IMR-90 (cell line): ENCODE measurements at regions not wholly inside any gene's neighbourhood (a gene's known extent, or its start where the extent isn't known, plus 50 kb on each side); places are given as distances from the start of the nearest gene placed in this dataset.

Experiments
- ATAC-seq: fragments of 200-7000 bp; cut with Tn5 transposase; 2 replicates; pipeline ENCODE4 v1.9.1; 2020; ENCODE audit warnings: low read depth, mild to moderate bottlenecking, moderate library complexity
- BruUV-seq: library from RNA; stranded (reverse); fragments of 400-500 nt; replicated peaks from 2 replicates; lab custom pipeline; 2021; lab: Mats Ljungman, UMichigan
- CTCF ChIA-PET: fragments of 300-600 bp; formaldehyde crosslinking; extraction: SDS; loops from one replicate; lab custom pipeline; 2021; ENCODE audit warnings: antibody characterized with exemption; lab: Yijun Ruan, JAX
- POLR2A ChIA-PET: fragments of 300-600 bp; sonication (Branson Sonifier 250); formaldehyde crosslinking; loops from one replicate; lab custom pipeline; 2022; ENCODE audit warnings: antibody characterized with exemption; ENCODE audit not compliant: unreplicated experiment; lab: Charles Lee
- DNase-seq: peaks from one replicate; pipeline ENCODE4 v3.0.0; 2013
- H2AFZ ChIP-seq: replicated peaks from 2 replicates; pipeline ENCODE3; 2013; ENCODE audit warnings: low read length, mild to moderate bottlenecking; ENCODE audit not compliant: poor library complexity
- H2AK5ac ChIP-seq: 2 replicates; pipeline ENCODE4 v1.6.1; 2013; ENCODE audit warnings: low read depth, low read length, inconsistent platforms
- H2AK9ac ChIP-seq: replicated peaks from 2 replicates; pipeline ENCODE3; 2013; ENCODE audit warnings: mild to moderate bottlenecking, low read depth, low read length, moderate library complexity; ENCODE audit not compliant: poor library complexity
- H2BK120ac ChIP-seq: 2 replicates; pipeline ENCODE4 v1.6.1; 2013; ENCODE audit warnings: low read depth, low read length, inconsistent platforms
- H2BK15ac ChIP-seq: 3 replicates; pipeline ENCODE4 v1.6.1; 2013; ENCODE audit warnings: low read depth, low read length, inconsistent platforms
- H2BK20ac ChIP-seq: 2 replicates; pipeline ENCODE4 v1.6.1; 2013; ENCODE audit warnings: low read depth, mild to moderate bottlenecking, inconsistent platforms, low read length, moderate library complexity
- H2BK5ac ChIP-seq: 2 replicates; pipeline ENCODE4 v1.6.1; 2013; ENCODE audit warnings: mild to moderate bottlenecking, low read depth, low read length, inconsistent platforms; ENCODE audit not compliant: poor library complexity, severe bottlenecking
- H3K14ac ChIP-seq: replicated peaks from 2 replicates; pipeline ENCODE4 v1.6.1; 2013; ENCODE audit warnings: low read depth, low read length, inconsistent platforms
- H3K18ac ChIP-seq: 2 replicates; pipeline ENCODE4 v1.6.1; 2013; ENCODE audit warnings: low read depth, low read length, control low read depth
- H3K23ac ChIP-seq: 2 replicates; pipeline ENCODE4 v1.6.1; 2013; ENCODE audit warnings: low read depth, low read length, inconsistent platforms
- H3K27ac ChIP-seq: 2 replicates; pipeline ENCODE4 v1.5.1; 2013; ENCODE audit warnings: mild to moderate bottlenecking, control low read depth, low read length; ENCODE audit not compliant: insufficient read depth
- H3K27me3 ChIP-seq: 2 replicates; pipeline ENCODE4 v1.6.1; 2013; ENCODE audit warnings: low read length; ENCODE audit not compliant: control insufficient read depth, insufficient read depth
- H3K36me3 ChIP-seq: 2 replicates; pipeline ENCODE4 v1.6.1; 2013; ENCODE audit warnings: low read length, mixed read lengths; ENCODE audit not compliant: control insufficient read depth, insufficient read depth
- H3K4ac ChIP-seq: 2 replicates; pipeline ENCODE4 v1.6.1; 2013; ENCODE audit warnings: low read depth, low read length, inconsistent platforms
- H3K4me1 ChIP-seq: 2 replicates; pipeline ENCODE4 v1.6.1; 2013; ENCODE audit warnings: low read length, mixed read lengths; ENCODE audit not compliant: control insufficient read depth, insufficient read depth
- H3K4me2 ChIP-seq: 2 replicates; pipeline ENCODE4 v1.6.1; 2013; ENCODE audit warnings: low read depth, mild to moderate bottlenecking, control low read depth, low read length, moderate library complexity
- H3K4me3 ChIP-seq: 2 replicates; pipeline ENCODE4 v1.5.1; 2013; ENCODE audit warnings: low read depth, mild to moderate bottlenecking, control low read depth, low read length, moderate library complexity; ENCODE audit not compliant: insufficient read depth
- H3K56ac ChIP-seq: 2 replicates; pipeline ENCODE4 v1.6.1; 2013; ENCODE audit warnings: low read length, inconsistent platforms; ENCODE audit not compliant: insufficient read depth; ENCODE audit errors: extremely low read depth
- H3K79me1 ChIP-seq, 2 experiments: 2 replicates each; pipeline ENCODE4 v1.6.1; 2013; ENCODE audit warnings: low read length in 2 of 2, inconsistent platforms in 1 of 2, low read depth in 1 of 2
- H3K9ac ChIP-seq: 2 replicates; pipeline ENCODE4 v1.6.1; 2013; ENCODE audit warnings: low read depth, low read length, control low read depth
- H3K9me1 ChIP-seq: 2 replicates; pipeline ENCODE4 v1.6.1; 2013; ENCODE audit warnings: low read length, inconsistent platforms; ENCODE audit not compliant: insufficient read depth
- H3K9me3 ChIP-seq: 2 replicates; pipeline ENCODE4 v1.6.1; 2013; ENCODE audit warnings: low read length; ENCODE audit not compliant: control insufficient read depth, insufficient read depth
- H4K20me1 ChIP-seq: 2 replicates; pipeline ENCODE4 v1.6.1; 2013; ENCODE audit warnings: low read length, inconsistent platforms; ENCODE audit not compliant: insufficient read depth
- H4K5ac ChIP-seq: 2 replicates; pipeline ENCODE4 v1.6.1; 2013; ENCODE audit warnings: mild to moderate bottlenecking, low read depth, low read length, control low read depth
- H4K8ac ChIP-seq, 2 experiments: 2 replicates each; pipeline ENCODE4 v1.6.1; 2013; ENCODE audit warnings: low read depth in 2 of 2, low read length in 2 of 2, control low read depth in 1 of 2, inconsistent platforms in 1 of 2
- H4K91ac ChIP-seq: 2 replicates; pipeline ENCODE4 v1.6.1; 2013; ENCODE audit warnings: low read depth, low read length, inconsistent platforms; ENCODE audit not compliant: insufficient read depth
- BHLHE40 ChIP-seq: fragments of 150-350 bp; IDR thresholded peaks from 2 replicates; pipeline ENCODE4 v1.6.1; 2016; ENCODE audit warnings: mild to moderate bottlenecking, low read depth, low read length
- CEBPB ChIP-seq: IDR thresholded peaks from 2 replicates; pipeline ENCODE4 v1.6.1; 2012; ENCODE audit warnings: low read depth, low read length, improper control_type of control experiment
- CTCF ChIP-seq: conservative IDR thresholded peaks from 2 replicates; pipeline ENCODE4 v1.5.1; 2012; ENCODE audit warnings: mild to moderate bottlenecking, low read depth, low read length, improper control_type of control experiment
- ELK1 ChIP-seq: fragments of 150-350 bp; IDR thresholded peaks from 2 replicates; pipeline ENCODE4 v1.6.1; 2016; ENCODE audit warnings: low read depth, mild to moderate bottlenecking, low read length, moderate library complexity, borderline replicate concordance
- FOS ChIP-seq: fragments of 150-350 bp; IDR thresholded peaks from 2 replicates; pipeline ENCODE4 v1.6.1; 2016; ENCODE audit warnings: low read depth, low read length
- MAFK ChIP-seq: IDR thresholded peaks from 2 replicates; pipeline ENCODE4 v1.6.1; 2012; ENCODE audit warnings: low read depth, low read length, improper control_type of control experiment
- MAZ ChIP-seq: IDR thresholded peaks from 2 replicates; pipeline ENCODE4 v1.6.1; 2012; ENCODE audit warnings: low read depth, mild to moderate bottlenecking, low read length, improper control_type of control experiment, moderate library complexity, borderline replicate concordance
- MXI1 ChIP-seq: IDR thresholded peaks from 2 replicates; pipeline ENCODE4 v1.6.1; 2012; ENCODE audit warnings: low read depth, mild to moderate bottlenecking, low read length, moderate library complexity, borderline replicate concordance
- POLR2A ChIP-seq: IDR thresholded peaks from 2 replicates; pipeline ENCODE4 v1.6.1; 2012; ENCODE audit warnings: mild to moderate bottlenecking, low read depth, low read length
- RAD21 ChIP-seq: IDR thresholded peaks from 2 replicates; pipeline ENCODE4 v1.6.1; 2012; ENCODE audit warnings: low read length, improper control_type of control experiment
- RCOR1 ChIP-seq: IDR thresholded peaks from 2 replicates; pipeline ENCODE4 v1.6.1; 2012; ENCODE audit warnings: mild to moderate bottlenecking, low read length, improper control_type of control experiment; ENCODE audit not compliant: insufficient replicate concordance
- RFX5 ChIP-seq: IDR thresholded peaks from 2 replicates; pipeline ENCODE4 v1.8.0; 2012; ENCODE audit warnings: low read depth, mild to moderate bottlenecking, low read length, moderate library complexity
- SMC3 ChIP-seq: fragments of 150-350 bp; IDR thresholded peaks from 2 replicates; pipeline ENCODE4 v1.6.1; 2016; ENCODE audit warnings: low read depth, mild to moderate bottlenecking, antibody characterized with exemption, low read length, moderate library complexity
- USF2 ChIP-seq: fragments of 150-350 bp; IDR thresholded peaks from 2 replicates; pipeline ENCODE4 v1.6.1; 2017; ENCODE audit warnings: mild to moderate bottlenecking, antibody characterized with exemption, low read length, low read depth
- WGBS, 2 experiments: methylation state at CpG; one replicate each; pipeline versions ENCODE4 v1.1.5 to v1.1.7; 2013; ENCODE audit warnings: missing lambda C conversion rate in 2 of 2; ENCODE audit not compliant: insufficient read length in 1 of 2; ENCODE audit errors: extremely low coverage in 2 of 2; 5-methylcytosine and 5-hydroxymethylcytosine counted together
- dilution Hi-C: fragments of 300-500 bp; cut with HindIII; formaldehyde crosslinking; loops from one replicate; pipeline ENCODE4 v1.14.3; 2018; ENCODE audit warnings: low sequenced_read_pairs; ENCODE audit not compliant: unreplicated experiment
- in situ Hi-C: fragments of 300-500 bp; cut with MboI; formaldehyde crosslinking; loops from 3 replicates; pipeline ENCODE4 v1.14.3; 2019; ENCODE audit warnings: low sequenced_read_pairs, inconsistent platforms, mixed read lengths
- intact Hi-C: fragments of 100-400 bp; cut with micrococcal nuclease; formaldehyde crosslinking; loops from 2 replicates; pipeline ENCODE4 v1.10.0; 2022

GRCh38 chr9:120032639-120033038, 547.3 kb downstream of the CDK5RAP2 start:
- Histone ChIP-seq H3K27me3 (no peaks in the 10 kb centered on the region), H2AFZ (no peak overlapping the region), H3K18ac (no peak overlapping the region), H2AK5ac (no peak overlapping the region), H3K9ac (no peak overlapping the region), H3K36me3 (no peaks in the 10 kb centered on the region), H2BK15ac (no peak overlapping the region), H4K8ac (no peak overlapping the region), H3K14ac (no peak overlapping the region), H2BK120ac (no peak overlapping the region), H3K4ac (no peak overlapping the region), H2AK9ac (no peak overlapping the region), H4K20me1 (no peaks in the 10 kb centered on the region), H2BK5ac (no peak overlapping the region), H3K23ac (no peak overlapping the region), H3K4me2 (no peak overlapping the region), H3K4me1 (no peaks in the 10 kb centered on the region), H4K91ac (no peak overlapping the region), H3K9me3 (no peaks in the 10 kb centered on the region), H4K5ac (no peak overlapping the region), H3K9me1 (no peaks in the 10 kb centered on the region), H3K79me1 (no peaks in the 10 kb centered on the region), H3K56ac (no peak overlapping the region), H3K4me3 (no peak overlapping the region), H3K27ac (no peak overlapping the region), H2BK20ac (no peak overlapping the region)
- intact Hi-C loops (no loop called here), in situ Hi-C loops (no loop called here), dilution Hi-C loops (no loop called here)
- ChIA-PET POLR2A (no interaction called here), CTCF (no interaction called here)
- BruUV-seq: no TSS peak
- ATAC-seq (no peak), DNase-seq (no peak)
- WGBS, 2 experiments: 86% methylated on average over 3 of the region's 9 CpGs; no CpG with 5 or more reads in 1 of the 2 experiments
- TF ChIP-seq RAD21 (no peak), MAFK (no peak), FOS (no peak), CEBPB (no peak), RFX5 (no peak), RCOR1 (no peak), ELK1 (no peak), BHLHE40 (no peak), CTCF (peak; percentile 17; the same call in 1 of the 2 replicates), USF2 (no peak), POLR2A (no peak), SMC3 (peak; percentile 7; the same call in 1 of the 2 replicates), MXI1 (no peak), MAZ (no peak)
